ENCODE measurements at regions not wholly inside any gene's neighbourhood (a gene's known extent, or its start where the extent isn't known, plus 50 kb on each side); places are given as distances from the start of the nearest gene placed in this dataset.

- FAIRE-seq: no peak
- no peak for DNase-seq (ENCODE audit: low read depth)
- Histone ChIP-seq H3K4me3 (ENCODE audit: low read depth, low read length) (no peak overlapping the region), H3K27me3 (ENCODE audit: control insufficient read depth, insufficient read depth, low read length) (no peaks in the 10 kb centered on the region), H3K36me3 (ENCODE audit: control insufficient read depth, insufficient read depth, low read length) (no peaks in the 10 kb centered on the region)
- TF ChIP-seq CTCF (IDR thresholded peaks at IDR 0.05; ENCODE audit: insufficient read depth, low read length, severe bottlenecking): no peak
Measured at GRCh38 chr3:139286825-139287224, 57.0 kb upstream of the MRPS22 start.

DNA sequence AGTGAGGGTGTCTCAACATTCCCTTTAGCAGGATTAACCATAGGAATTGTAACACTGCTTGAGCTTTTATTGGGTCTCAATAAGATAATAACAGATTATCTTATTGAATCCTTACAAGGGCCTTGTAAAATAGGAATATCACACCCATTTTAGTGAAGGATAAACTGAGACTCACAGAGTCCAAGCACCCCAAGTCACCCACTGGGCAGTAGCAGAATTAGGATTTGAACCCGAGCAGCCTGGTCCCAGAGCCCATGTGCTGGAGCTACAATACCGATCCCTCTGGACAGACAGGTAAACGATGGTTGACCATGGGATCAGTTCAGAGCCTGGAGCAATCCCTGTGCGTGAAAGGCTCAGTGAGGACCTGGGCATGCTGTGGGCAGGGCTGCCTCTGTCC lies 56.3 kb upstream of the MRPS22 start:
- TF ChIP-seq CTCF (IDR thresholded peaks at IDR 0.05; ENCODE audit: insufficient read depth, low read length, severe bottlenecking): no peak
- no peak overlapping the region for H3K4me3 ChIP-seq (ENCODE audit: low read depth, low read length)
- no peak for DNase-seq (ENCODE audit: low read depth)
- no peak for FAIRE-seq
- H3K36me3 ChIP-seq (ENCODE audit: control insufficient read depth, insufficient read depth, low read length): no peaks in the 10 kb centered on the region
- no peaks in the 10 kb centered on the region for H3K27me3 ChIP-seq (ENCODE audit: control insufficient read depth, insufficient read depth, low read length)

- no peaks in the 10 kb centered on the region for H3K36me3 ChIP-seq (ENCODE audit: control insufficient read depth, insufficient read depth, low read length)
- no peak overlapping the region for H3K4me3 ChIP-seq (ENCODE audit: low read depth, low read length)
- no peaks in the 10 kb centered on the region for H3K27me3 ChIP-seq (ENCODE audit: control insufficient read depth, insufficient read depth, low read length)
- no peak for TF ChIP-seq CTCF (IDR thresholded peaks at IDR 0.05; ENCODE audit: insufficient read depth, low read length, severe bottlenecking)
- no peak for FAIRE-seq
- no peak for DNase-seq (ENCODE audit: low read depth)
Measured at GRCh38 chr3:139288266-139288821, 55.5 kb upstream of the MRPS22 start.

- FAIRE-seq (no peak), DNase-seq (ENCODE audit: low read depth) (no peak)
- Histone ChIP-seq H3K27me3 (ENCODE audit: control insufficient read depth, insufficient read depth, low read length) (no peaks in the 10 kb centered on the region), H3K4me3 (ENCODE audit: low read depth, low read length) (no peak overlapping the region), H3K36me3 (ENCODE audit: control insufficient read depth, insufficient read depth, low read length) (no peaks in the 10 kb centered on the region)
- no peak for TF ChIP-seq CTCF (IDR thresholded peaks at IDR 0.05; ENCODE audit: insufficient read depth, low read length, severe bottlenecking)
Measured at GRCh38 chr3:139289860-139290524, 53.8 kb upstream of the MRPS22 start.

DNA sequence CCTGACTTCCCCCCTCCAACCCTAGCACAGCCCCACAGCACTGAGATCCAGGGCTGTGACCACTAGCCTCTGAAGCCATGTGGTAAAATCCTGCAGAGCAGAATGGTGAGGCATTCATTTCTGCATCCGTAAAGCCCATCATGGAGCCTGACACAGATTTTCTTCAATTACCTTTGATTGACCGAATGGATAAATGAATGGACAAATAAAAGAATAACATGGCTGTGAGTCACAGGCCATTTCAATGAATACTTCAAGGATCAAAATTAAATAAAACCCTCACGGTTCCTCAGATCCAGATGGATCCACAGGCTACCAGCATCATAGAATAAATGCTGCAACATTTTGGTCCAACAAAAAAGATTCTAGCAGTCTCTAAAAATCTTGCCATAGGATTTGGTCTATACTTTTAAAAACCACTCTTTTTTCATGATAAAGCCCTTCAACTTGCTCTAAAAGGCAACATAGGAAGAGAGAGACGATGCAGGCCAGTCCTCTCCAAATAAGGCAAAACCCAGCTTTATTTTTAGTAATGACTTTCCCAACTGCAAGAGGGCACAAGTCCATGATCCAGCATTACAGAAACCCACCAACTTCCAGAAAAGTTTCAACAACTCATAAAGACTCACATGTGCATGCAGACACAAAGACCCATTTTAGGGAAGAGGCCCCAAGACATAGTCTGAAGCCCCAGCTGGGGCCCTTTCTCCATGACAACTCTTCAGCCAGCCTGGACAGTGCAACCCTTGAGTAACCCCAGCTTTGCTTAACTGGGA lies 52.4 kb upstream of the MRPS22 start:
- DNase-seq (ENCODE audit: low read depth) (no peak), FAIRE-seq (no peak)
- Histone ChIP-seq H3K27me3 (ENCODE audit: control insufficient read depth, insufficient read depth, low read length) (no peaks in the 10 kb centered on the region), H3K36me3 (ENCODE audit: control insufficient read depth, insufficient read depth, low read length) (no peaks in the 10 kb centered on the region), H3K4me3 (ENCODE audit: low read depth, low read length) (no peak overlapping the region)
- no peak for TF ChIP-seq CTCF (IDR thresholded peaks at IDR 0.05; ENCODE audit: insufficient read depth, low read length, severe bottlenecking)

Measured in bronchial epithelial cell (primary cell).